GM18517 (cell line): ENCODE measurements at regions not wholly inside any gene's neighbourhood (a gene's known extent, or its start where the extent isn't known, plus 50 kb on each side); places are given as distances from the start of the nearest gene placed in this dataset.

Source experiments
- ATAC-seq: cut with Tn5 transposase; IDR thresholded peaks from one replicate; pipeline ENCODE4 v1.9.1; 2021; ENCODE audit warnings: mild to moderate bottlenecking, moderate library complexity; ENCODE audit not compliant: unreplicated experiment

DNA sequence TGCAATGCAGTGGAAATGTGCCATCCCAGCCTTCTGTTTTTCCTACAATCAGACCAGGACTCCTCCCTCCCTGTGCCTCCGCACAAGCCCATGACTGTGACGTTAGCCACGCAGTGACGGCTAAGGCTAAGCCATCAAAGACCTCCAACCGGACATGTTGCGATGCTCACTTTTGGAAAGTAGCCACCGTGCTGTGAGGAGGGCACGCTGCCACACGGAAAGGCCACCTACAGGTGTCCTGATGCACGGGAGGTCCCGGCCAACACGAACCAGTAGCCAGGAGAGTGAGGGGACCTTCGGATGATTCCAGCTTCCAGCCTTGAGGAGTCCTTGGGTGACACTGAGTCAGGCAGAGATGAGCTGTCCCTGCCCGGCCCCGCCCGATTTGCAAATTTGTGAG is 53.9 kb downstream of the FOXL1 start:
- no peak for ATAC-seq

DNA sequence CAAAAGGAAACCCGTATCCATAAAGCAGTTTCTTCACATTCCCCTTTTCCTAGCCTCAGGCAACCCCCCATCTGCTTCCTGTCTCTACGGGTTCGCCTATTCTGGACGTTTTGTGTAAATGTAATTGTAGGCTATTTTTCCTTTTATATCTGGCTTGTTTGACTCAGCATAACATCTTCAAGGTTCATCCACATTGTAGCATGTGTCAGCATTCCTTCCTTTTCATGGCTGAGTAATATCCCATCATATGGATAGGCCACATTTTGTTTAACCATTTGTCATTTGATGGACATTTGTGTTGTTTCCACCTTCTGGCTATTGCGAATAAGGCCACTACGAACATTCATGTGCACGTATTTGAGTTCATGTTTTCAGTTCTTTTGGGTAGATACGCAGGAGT is 54.6 kb downstream of the FOXL1 start:
- no peak for ATAC-seq

DNA sequence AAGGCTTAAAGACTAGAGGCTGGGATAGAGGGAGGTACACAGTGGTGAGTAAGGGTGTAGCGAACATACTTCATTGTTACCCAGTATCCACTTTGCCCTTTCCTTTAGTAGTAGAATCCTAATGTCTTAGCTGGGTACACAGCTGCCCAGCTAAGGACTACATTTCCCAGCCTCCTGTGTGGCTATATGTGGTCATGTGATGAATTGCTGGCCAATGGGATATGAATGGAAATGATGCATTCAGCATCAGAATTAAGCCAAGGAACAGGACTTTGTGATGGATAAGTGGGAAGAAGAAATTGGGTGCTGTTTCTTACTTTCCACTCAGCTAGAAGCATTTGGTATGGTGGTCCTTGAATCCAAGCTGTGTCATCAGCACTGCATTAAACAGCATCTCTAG is 55.9 kb downstream of the FOXL1 start:
- no peak for ATAC-seq

DNA sequence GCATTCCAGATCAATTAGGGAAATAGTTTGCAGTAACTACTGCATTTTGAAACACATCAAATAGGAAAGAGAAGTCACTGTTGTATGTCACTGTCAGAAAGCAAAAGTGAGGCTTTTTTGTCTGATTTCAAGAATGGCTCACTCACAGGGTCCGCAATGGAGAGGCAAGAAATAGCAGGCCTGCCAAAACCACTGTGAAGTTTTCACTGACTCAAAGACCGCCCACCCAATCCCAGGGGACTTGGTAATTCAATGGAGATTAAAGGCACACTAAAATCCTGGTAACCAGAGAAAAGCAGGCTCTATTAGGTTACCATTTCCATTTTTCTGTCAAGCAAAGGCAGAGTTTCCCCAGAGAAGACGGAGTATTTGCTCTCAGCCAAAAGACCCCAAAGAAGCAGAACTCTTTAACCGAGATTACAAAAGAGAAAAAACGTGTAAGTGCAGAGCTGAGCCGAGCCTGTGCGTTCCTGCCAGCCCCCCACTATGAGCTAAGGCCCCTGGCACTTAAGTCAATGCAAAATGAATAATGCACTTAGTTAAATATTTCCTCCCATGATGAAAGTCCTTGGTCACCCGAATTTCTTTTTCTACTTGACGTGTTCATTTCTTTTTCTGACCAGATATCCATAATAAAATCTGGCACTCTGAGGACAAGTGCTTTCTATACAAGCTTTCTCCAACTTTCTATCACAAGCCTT is 57.0 kb downstream of the FOXL1 start:
- no peak for ATAC-seq

DNA sequence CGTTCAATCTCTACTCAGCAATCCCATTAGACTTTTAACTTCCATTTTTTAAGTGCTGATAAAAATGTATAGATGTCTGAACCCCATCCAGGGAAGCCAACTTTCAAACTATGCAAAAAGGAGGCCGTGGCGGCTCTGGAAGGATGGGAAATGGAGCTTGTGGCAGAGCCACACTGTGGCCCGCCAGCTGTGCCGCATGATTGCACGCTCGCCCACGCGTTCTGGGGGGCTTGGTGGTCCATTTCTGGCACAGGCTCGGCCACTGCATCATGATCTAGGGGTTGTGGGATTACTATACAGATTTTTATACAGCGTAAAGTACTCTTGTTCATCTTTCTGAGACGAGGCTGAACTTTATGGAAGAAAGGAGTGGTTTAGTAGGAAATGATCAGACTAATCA is 57.6 kb downstream of the FOXL1 start:
- no peak for ATAC-seq

GRCh38 chr16:86637744-86638143 is 59.4 kb downstream of the FOXL1 start:
- no peak for ATAC-seq

- ATAC-seq = no peak
Observed at GRCh38 chr16:86638642-86639041, 60.3 kb downstream of the FOXL1 start.

- no peak for ATAC-seq
Observed at GRCh38 chr16:86639354-86639753, 61.0 kb downstream of the FOXL1 start.

DNA sequence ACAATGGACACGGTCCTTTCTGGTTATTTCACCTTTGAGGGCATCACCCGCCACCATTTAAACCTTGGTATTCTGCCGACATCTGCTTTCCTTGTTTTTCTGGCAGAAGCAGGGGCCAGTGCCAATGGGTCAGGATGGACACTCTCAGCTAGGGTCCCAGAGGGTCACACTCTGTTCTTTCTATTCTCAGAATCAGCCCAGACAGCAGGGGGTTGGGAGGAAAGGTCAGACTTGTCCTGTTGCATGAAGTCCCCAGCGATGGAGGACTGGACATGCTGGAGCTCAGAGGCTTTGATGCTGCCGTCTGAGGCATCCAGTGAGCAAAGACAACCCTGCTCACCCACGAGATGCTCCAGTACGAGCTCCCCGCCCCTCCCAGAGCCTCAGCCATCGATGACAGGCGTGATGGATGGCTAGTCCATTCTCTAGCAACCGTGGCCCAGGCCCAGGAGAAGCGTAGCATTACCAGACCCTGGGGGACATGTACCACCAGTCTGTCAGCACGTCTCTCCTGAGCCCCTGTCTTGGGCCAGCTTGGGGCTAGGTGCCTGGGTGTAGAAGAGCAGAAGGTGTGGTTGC is 62.0 kb downstream of the FOXL1 start:
- ATAC-seq = no peak

DNA sequence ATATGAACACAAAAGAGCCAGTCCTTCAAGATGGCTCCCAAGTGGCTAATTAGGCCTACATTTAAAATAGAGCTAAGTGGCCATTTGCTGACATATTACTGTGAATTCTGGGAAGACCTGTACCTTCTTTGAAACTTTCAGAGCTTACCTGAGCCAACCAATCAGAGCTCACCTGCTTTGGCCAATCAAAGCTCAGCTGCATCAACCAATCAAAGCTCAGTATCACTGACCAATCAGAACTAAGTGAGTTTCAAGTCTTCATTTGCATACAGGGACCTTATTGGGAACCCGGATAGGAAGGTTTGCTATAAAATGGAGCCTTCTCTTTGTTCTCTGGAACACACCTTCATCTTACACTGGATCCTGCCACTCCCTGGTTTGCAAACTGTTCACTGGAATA is 63.7 kb downstream of the FOXL1 start:
- ATAC-seq = no peak

DNA sequence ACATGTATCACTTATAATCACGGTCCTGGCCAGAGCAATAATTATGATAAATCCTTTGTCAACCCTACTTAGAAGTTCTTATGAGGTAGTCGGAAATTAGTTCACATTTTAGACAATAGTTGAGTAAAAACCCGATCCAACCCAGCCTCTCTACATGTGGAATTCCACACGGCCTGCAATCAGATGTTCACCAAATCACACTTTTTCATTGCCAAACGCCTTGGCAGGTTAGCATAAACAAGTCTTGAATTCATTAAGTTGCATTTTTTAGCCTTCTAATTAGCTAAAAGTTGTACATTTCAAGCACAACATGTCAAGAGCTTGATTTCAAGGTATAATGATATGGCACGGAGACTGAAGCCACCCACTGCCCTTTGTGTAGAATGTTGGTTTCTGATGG is 65.3 kb downstream of the FOXL1 start:
- ATAC-seq = no peak

- no peak for ATAC-seq
Observed at GRCh38 chr16:86647561-86647960, 69.2 kb downstream of the FOXL1 start.

DNA sequence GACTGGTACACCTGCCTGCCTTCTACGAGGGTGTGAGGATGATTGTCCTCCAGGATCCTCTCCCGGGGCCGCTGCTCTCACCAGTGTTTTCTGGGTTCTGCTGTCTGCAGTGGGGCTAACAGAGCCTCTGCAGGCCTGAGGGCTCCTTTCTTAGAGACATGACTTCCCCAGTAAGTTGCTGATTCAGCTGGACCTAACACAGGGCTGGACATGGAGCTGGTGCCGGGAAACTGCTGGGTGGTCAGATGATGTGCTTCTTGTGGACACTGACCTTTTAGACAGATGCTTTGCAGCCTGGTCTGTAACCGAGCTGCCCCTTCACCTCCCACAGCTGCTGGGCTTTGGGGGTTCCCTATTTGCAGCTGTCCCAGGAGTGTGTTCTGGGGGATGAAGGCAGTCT is 71.5 kb downstream of the FOXL1 start:
- ATAC-seq = no peak

GRCh38 chr16:86651013-86651627 is 72.8 kb downstream of the FOXL1 start:
- no peak for ATAC-seq

DNA sequence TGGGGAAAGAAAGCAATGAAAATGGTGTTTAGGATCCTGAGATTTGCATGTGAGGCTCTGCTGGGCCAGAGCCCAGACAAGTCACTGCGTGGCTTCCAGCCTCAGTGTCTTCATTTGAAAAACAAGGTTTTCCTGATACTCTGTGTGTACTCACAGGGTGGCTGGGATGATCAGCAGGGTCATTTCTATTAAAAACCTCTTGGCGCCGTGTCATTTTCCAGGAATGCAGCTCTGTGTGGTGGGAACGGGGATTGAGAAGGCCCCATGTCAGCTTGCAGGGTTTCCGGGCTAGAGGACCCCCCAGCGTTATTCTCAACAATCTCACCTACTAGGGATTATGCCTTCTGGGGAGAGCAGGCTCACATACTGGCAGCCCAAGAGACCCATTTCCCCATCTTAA is 73.5 kb downstream of the FOXL1 start:
- ATAC-seq = no peak

DNA sequence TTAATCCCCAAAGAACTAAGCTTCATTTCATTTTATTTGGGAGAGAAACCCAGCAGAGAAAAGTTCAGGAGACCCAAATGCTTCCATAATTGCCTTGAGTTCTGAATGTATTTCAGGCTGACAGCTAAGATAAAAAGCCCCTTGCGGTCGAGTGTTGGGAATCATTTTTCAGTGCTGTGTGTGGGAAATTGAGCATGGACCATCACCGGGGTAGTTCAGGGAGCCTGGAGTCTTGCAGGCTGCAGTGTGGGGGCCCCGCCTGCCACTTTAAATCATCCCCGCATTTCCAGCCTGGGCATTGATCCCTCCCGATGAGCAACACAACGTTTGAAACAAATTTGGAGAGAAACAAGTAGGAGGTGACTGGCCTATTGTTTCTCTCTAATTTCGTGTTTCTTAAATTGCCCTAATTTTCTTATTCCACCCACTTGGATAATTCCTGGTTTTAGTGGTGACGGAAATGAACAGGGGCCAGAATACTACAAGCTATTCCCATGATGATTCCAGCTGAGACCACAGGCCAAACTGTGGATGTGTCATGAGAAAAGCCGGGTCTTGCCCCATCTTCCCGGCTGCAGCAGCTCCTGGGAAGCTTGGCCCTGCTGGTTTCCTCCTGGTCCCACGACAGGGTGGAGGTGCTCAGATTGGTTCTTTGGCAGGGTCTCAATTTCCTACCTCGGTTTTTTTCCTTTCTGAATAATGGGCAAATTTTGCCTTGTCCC is 75.1 kb downstream of the FOXL1 start:
- ATAC-seq = no peak

GRCh38 chr16:86657972-86658371 is 79.6 kb downstream of the FOXL1 start:
- no peak for ATAC-seq

DNA sequence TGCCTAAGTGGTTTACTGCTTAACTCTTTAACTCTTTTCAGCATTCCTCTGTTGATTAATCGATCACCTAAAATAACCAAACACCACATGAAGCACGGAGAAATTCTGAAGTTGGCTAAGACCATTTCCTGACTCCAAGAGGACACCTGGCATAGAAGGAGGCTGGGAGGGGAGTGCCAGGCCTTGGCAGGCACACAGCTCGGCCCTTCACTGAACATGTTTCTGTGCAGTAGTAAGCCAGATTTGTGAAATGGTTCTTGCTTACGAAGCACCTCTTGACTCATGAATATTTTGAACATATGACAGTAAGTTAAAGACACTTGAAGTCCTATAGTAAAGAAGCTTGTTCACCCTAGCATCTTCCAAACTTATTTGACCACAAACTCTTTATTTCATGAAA is 82.3 kb downstream of the FOXL1 start:
- no peak for ATAC-seq

GRCh38 chr16:86661706-86662105 is 83.4 kb downstream of the FOXL1 start:
- no peak for ATAC-seq

DNA sequence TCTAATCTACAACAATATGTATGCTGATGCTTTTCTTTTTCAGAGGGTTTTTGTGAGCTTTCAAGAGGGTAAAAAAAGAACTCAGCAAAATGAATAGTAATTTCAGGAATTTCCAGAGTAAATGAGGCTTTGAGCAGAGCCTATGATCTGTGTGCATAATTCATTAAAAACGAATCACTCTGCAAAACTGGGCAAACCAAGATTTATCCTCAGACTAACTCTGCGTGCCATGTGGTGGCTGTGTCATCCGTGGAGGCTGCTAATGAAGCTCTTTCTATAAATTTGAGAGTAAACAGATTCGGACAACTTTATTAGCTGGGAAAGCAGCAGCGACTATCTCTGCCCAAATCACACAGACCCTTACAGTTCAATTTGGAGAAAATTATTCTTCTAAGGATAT is 83.8 kb downstream of the FOXL1 start:
- no peak for ATAC-seq

DNA sequence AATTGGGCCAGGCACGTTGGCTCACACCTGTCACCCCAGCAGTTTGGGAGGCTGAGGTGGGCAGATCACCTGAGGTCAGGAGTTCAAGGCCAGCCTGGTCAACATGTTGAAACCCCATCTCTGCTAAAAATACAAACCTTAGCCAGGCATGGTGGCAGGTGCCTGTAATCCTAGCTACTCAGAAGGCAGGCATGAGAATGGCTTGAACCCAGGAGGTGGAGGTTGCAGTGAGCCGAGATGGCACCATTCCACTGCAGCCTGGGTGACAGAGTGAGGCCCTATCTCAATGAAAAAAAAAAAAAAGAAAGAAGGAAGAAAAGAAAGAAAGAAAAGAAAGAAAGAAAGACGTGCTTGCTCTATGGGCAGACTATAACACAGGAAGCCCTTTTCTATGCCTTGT is 84.4 kb downstream of the FOXL1 start:
- no peak for ATAC-seq
